ENCODE measurements at regions not wholly inside any gene's neighbourhood (a gene's known extent, or its start where the extent isn't known, plus 50 kb on each side); places are given as distances from the start of the nearest gene placed in this dataset.

DNA sequence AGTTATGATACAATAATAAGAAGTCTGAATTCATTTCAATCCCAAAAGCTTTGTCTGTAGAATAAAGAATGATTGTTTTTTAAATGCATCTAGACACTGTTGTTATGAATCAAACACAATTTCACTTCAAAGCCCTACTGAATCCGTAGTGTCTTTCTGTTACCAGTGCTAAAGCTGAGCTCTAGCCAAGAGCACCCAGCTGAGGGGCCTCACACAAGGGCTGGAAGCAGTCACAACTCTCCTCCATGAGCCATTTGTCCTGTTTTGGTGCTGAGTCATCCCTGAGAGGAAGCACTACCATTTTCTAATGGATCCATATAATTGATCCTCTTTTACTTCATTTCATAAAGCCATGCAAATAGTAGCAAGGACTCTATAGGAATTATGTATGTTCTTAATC, 158.2 kb upstream of the ANKRD28 start:
- H3K14ac ChIP-seq (ENCODE audit: insufficient read depth, low read length), result no peak overlapping the region
- H3K9ac ChIP-seq (ENCODE audit: extremely low read depth, insufficient read length, low read length), result no peak overlapping the region
- Mint-ChIP-seq H3K9me3 (no peaks in the 10 kb centered on the region), H3K27ac (no peak overlapping the region), H3K27me3 (ENCODE audit: low read depth) (no peaks in the 10 kb centered on the region), H3K4me3 (no peak overlapping the region), H3K4me1 (no peaks in the 10 kb centered on the region; a peak in 2 of 4 replicates), H3K36me3 (ENCODE audit: insufficient read depth in 1 of 3, low read depth in 3 of 3) (no peaks in the 10 kb centered on the region)
- no peak overlapping the region for H4K8ac ChIP-seq (replicated peaks; ENCODE audit: insufficient read length, low read depth, low read length)
- H3K4me2 ChIP-seq (ENCODE audit: insufficient read depth, insufficient read length, low read length), result no peak overlapping the region
- no peak overlapping the region for H2BK5ac ChIP-seq (ENCODE audit: insufficient read length, low read length)
- no peak overlapping the region for H2BK20ac ChIP-seq (ENCODE audit: low read depth, low read length, poor library complexity, severe bottlenecking)
- H3K79me1 ChIP-seq (ENCODE audit: insufficient read depth, low read depth, low read length, poor library complexity, severe bottlenecking), result no peaks in the 10 kb centered on the region
- no peak overlapping the region for H3K23ac ChIP-seq (ENCODE audit: insufficient read length, low read depth, low read length)
- H3K9me3 ChIP-seq (ENCODE audit: control insufficient read depth, low read depth, low read length), result no peaks in the 10 kb centered on the region
- no peak overlapping the region for H3K56ac ChIP-seq (ENCODE audit: insufficient read length, low read depth, low read length)
- TF ChIP-seq CTCF (conservative IDR thresholded peaks at IDR 0.05), result no peak
- no peak overlapping the region for H3T11ph ChIP-seq (ENCODE audit: low read length)
- H3K4me1 ChIP-seq (ENCODE audit: insufficient read depth, low read length), result no peaks in the 10 kb centered on the region
- no peak for DNase-seq
- H3K18ac ChIP-seq (ENCODE audit: insufficient read length, low read depth, low read length), result no peak overlapping the region
- no peak overlapping the region for H2BK15ac ChIP-seq (ENCODE audit: low read depth, low read length)
- H2BK120ac ChIP-seq (ENCODE audit: low read depth, low read length, poor library complexity, severe bottlenecking), result no peak overlapping the region
- H2AK5ac ChIP-seq (ENCODE audit: insufficient read length, low read length), result no peak overlapping the region
- H3K23me2 ChIP-seq (ENCODE audit: insufficient read length, low read depth, low read length, poor library complexity, severe bottlenecking), result no peaks in the 10 kb centered on the region
- H3K79me2 ChIP-seq (ENCODE audit: insufficient read depth, low read length), result no peaks in the 10 kb centered on the region
- no peaks in the 10 kb centered on the region for H4K20me1 ChIP-seq (ENCODE audit: control insufficient read depth, insufficient read depth, insufficient read length)
- no peak overlapping the region for H2AFZ ChIP-seq (ENCODE audit: low read length)
- H2BK12ac ChIP-seq (ENCODE audit: insufficient read length, low read depth, low read length), result no peak overlapping the region
- no peak overlapping the region for H3K27ac ChIP-seq (ENCODE audit: insufficient read length, low read depth, low read length)
- no peaks in the 10 kb centered on the region for H3K27me3 ChIP-seq (ENCODE audit: insufficient read depth, low read length)
- no peak overlapping the region for H4K5ac ChIP-seq (ENCODE audit: insufficient read length, low read depth, low read length)
- no CpG with 5 or more reads among the region's 1 CpG for WGBS (ENCODE audit: extremely low coverage, insufficient read length, low lambda C conversion rate)
- no peak overlapping the region for H4K91ac ChIP-seq (ENCODE audit: insufficient read length, low read depth, low read length)
- H3K4ac ChIP-seq (ENCODE audit: low read depth, low read length), result no peak overlapping the region
